Suprapubic skin (tissue), 4 donors: ENCODE measurements at regions not wholly inside any gene's neighbourhood (a gene's known extent, or its start where the extent isn't known, plus 50 kb on each side); places are given as distances from the start of the nearest gene placed in this dataset.

Experiments
- DNase-seq, 2 donors: peaks; one replicate each; pipeline ENCODE4 v3.0.0-alpha.2; 2019; ENCODE audit warnings: low spot score in 2 of 2
- H3K27ac ChIP-seq: fragments of 200-600 bp; sonication (generic); one replicate; pipeline ENCODE4 v1.5.1; 2019
- H3K27me3 ChIP-seq: fragments of 200-600 bp; sonication (generic); one replicate; pipeline ENCODE4 v1.5.1; 2019
- H3K36me3 ChIP-seq: fragments of 200-600 bp; sonication (generic); one replicate; pipeline ENCODE4 v1.5.1; 2019
- H3K4me1 ChIP-seq: fragments of 200-600 bp; sonication (generic); one replicate; pipeline ENCODE4 v1.5.1; 2019
- H3K4me3 ChIP-seq: fragments of 200-600 bp; sonication (generic); one replicate; pipeline ENCODE4 v1.5.1; 2019; ENCODE audit warnings: mild to moderate bottlenecking
- H3K9me3 ChIP-seq: fragments of 200-600 bp; sonication (generic); one replicate; pipeline ENCODE4 v1.5.1; 2019
- CTCF ChIP-seq, 2 donors: fragments of 200-600 bp in 1 of 2; fragments of 450-650 bp in 1 of 2; sonication (generic) in 1 of 2; IDR thresholded peaks; one replicate each; pipeline ENCODE4 v1.5.1; 2016 to 2019; ENCODE audit warnings: antibody characterized with exemption in 2 of 2, mild to moderate bottlenecking in 1 of 2, moderate library complexity in 1 of 2
- EP300 ChIP-seq: sonication (generic); formaldehyde crosslinking; IDR thresholded peaks from one replicate; pipeline ENCODE4 v1.6.1; 2017; ENCODE audit warnings: antibody characterized with exemption
- POLR2A ChIP-seq, 2 donors: fragments of 450-650 bp; IDR thresholded peaks; one replicate each; pipeline ENCODE4 v1.6.1; 2017; ENCODE audit warnings: antibody characterized with exemption in 2 of 2, mild to moderate bottlenecking in 2 of 2, moderate library complexity in 2 of 2
- POLR2AphosphoS5 ChIP-seq, 3 donors: sonication (generic); formaldehyde crosslinking; IDR thresholded peaks; one replicate each; pipeline ENCODE4 v1.6.1; 2017; ENCODE audit warnings: antibody characterized with exemption in 3 of 3
- WGBS: methylation state at CpG from one replicate; pipeline ENCODE4 v1.1.5; 2018; 5-methylcytosine and 5-hydroxymethylcytosine counted together

- Histone ChIP-seq H3K9me3 (peaks cover 5% of the 10 kb centered on the region), H3K27me3 (no peaks in the 10 kb centered on the region), H3K4me1 (no peaks in the 10 kb centered on the region), H3K36me3 (no peaks in the 10 kb centered on the region), H3K4me3 (no peak overlapping the region), H3K27ac (no peak overlapping the region)
- TF ChIP-seq EP300, result no peak
- no peak for DNase-seq
- 65% methylated on average over 3 of the region's 3 CpGs for WGBS
Measured at GRCh38 chr3:26082911-26083310, 293.0 kb downstream of the OXSM start.

- Histone ChIP-seq H3K4me1 (no peaks in the 10 kb centered on the region), H3K36me3 (no peaks in the 10 kb centered on the region), H3K27ac (no peak overlapping the region), H3K9me3 (peaks cover 5% of the 10 kb centered on the region), H3K27me3 (no peaks in the 10 kb centered on the region), H3K4me3 (no peak overlapping the region)
- 56% methylated on average over 2 of the region's 2 CpGs for WGBS
- DNase-seq, result no peak
- TF ChIP-seq POLR2A (IDR thresholded peaks at IDR 0.05) (no peak), POLR2AphosphoS5 (IDR thresholded peaks at IDR 0.05) (no peak), EP300 (no peak), CTCF (IDR thresholded peaks at IDR 0.05) (no peak)
Measured at GRCh38 chr3:26084629-26085028, 294.7 kb downstream of the OXSM start.

- no peak overlapping the region for H3K27ac ChIP-seq
- no peaks in the 10 kb centered on the region for H3K27me3 ChIP-seq
- TF ChIP-seq CTCF (IDR thresholded peaks at IDR 0.05), result no peak
- no peak for TF ChIP-seq EP300
- TF ChIP-seq POLR2A (IDR thresholded peaks at IDR 0.05), result no peak
- TF ChIP-seq POLR2AphosphoS5 (IDR thresholded peaks at IDR 0.05), result no peak
- no peaks in the 10 kb centered on the region for H3K36me3 ChIP-seq
- WGBS, result 87% methylated on average over 3 of the region's 3 CpGs
- H3K4me3 ChIP-seq, result no peak overlapping the region
- H3K9me3 ChIP-seq, result peaks cover 5% of the 10 kb centered on the region
- DNase-seq, result no peak
- no peaks in the 10 kb centered on the region for H3K4me1 ChIP-seq
Measured at GRCh38 chr3:26087751-26088150, 297.9 kb downstream of the OXSM start.

- H3K4me3 ChIP-seq, result no peak overlapping the region
- H3K4me1 ChIP-seq, result no peaks in the 10 kb centered on the region
- no peaks in the 10 kb centered on the region for H3K36me3 ChIP-seq
- H3K27me3 ChIP-seq, result no peaks in the 10 kb centered on the region
- H3K27ac ChIP-seq, result no peak overlapping the region
- H3K9me3 ChIP-seq, result peaks cover 5% of the 10 kb centered on the region
- 49% methylated on average over 1 of the region's 1 CpG for WGBS
- no peak for TF ChIP-seq EP300
- no peak for TF ChIP-seq POLR2AphosphoS5 (IDR thresholded peaks at IDR 0.05)
- TF ChIP-seq CTCF (IDR thresholded peaks at IDR 0.05), result no peak
- no peak for DNase-seq
Measured at GRCh38 chr3:26089249-26089648, 299.4 kb downstream of the OXSM start.

- DNase-seq, result no peak
- H3K36me3 ChIP-seq, result no peaks in the 10 kb centered on the region
- 82% methylated on average over 2 of the region's 2 CpGs for WGBS
- no peak for TF ChIP-seq POLR2A (IDR thresholded peaks at IDR 0.05)
- no peak for TF ChIP-seq CTCF (IDR thresholded peaks at IDR 0.05)
- no peak for TF ChIP-seq EP300
- TF ChIP-seq POLR2AphosphoS5 (IDR thresholded peaks at IDR 0.05), result no peak
- no peaks in the 10 kb centered on the region for H3K27me3 ChIP-seq
- H3K4me1 ChIP-seq, result no peaks in the 10 kb centered on the region
- H3K27ac ChIP-seq, result no peak overlapping the region
- H3K4me3 ChIP-seq, result no peak overlapping the region
- peaks cover 5% of the 10 kb centered on the region for H3K9me3 ChIP-seq
Measured at GRCh38 chr3:26090589-26090988, 300.7 kb downstream of the OXSM start.

GRCh38 chr3:26091096-26091495, 301.2 kb downstream of the OXSM start:
- Histone ChIP-seq H3K4me3 (no peak overlapping the region), H3K4me1 (no peaks in the 10 kb centered on the region), H3K27ac (no peak overlapping the region), H3K36me3 (no peaks in the 10 kb centered on the region), H3K9me3 (peaks cover 5% of the 10 kb centered on the region), H3K27me3 (no peaks in the 10 kb centered on the region)
- no peak for TF ChIP-seq POLR2AphosphoS5 (IDR thresholded peaks at IDR 0.05)
- TF ChIP-seq POLR2A (IDR thresholded peaks at IDR 0.05), result no peak
- no peak for DNase-seq
